ENCODE measurements at regions not wholly inside any gene's neighbourhood (a gene's known extent, or its start where the extent isn't known, plus 50 kb on each side); places are given as distances from the start of the nearest gene placed in this dataset.

GRCh38 chr9:99718631-99719030 is 103.1 kb upstream of the NR4A3 start:
- DNase-seq (ENCODE audit: insufficient read length, low spot score) (no peak), FAIRE-seq (no peak)
- TF ChIP-seq POU2F2 (IDR thresholded peaks at IDR 0.05; ENCODE audit: low read depth, low read length) (no peak), SPI1 (IDR thresholded peaks at IDR 0.05; ENCODE audit: low read depth, low read length) (no peak), POLR2AphosphoS5 (IDR thresholded peaks at IDR 0.05; ENCODE audit: low read depth, low read length) (no peak), TAF1 (IDR thresholded peaks at IDR 0.05; ENCODE audit: low read depth, low read length) (no peak), POLR2A (IDR thresholded peaks at IDR 0.05; ENCODE audit: low read depth, low read length) (no peak), PAX5 (IDR thresholded peaks at IDR 0.05; ENCODE audit: insufficient read depth, low read length, severe bottlenecking) (no peak)

- FAIRE-seq (peak; percentile 91), DNase-seq (ENCODE audit: insufficient read length, low spot score) (no peak)
- TF ChIP-seq SPI1 (IDR thresholded peaks at IDR 0.05; ENCODE audit: low read depth, low read length) (peak; percentile 86), TAF1 (IDR thresholded peaks at IDR 0.05; ENCODE audit: low read depth, low read length) (no peak)
These were observed 101.1 kb upstream of the NR4A3 start for GRCh38 chr9:99720455-99721050.

GRCh38 chr9:99721898-99722297 is 99.8 kb upstream of the NR4A3 start:
- no peak for DNase-seq (ENCODE audit: insufficient read length, low spot score)
- TF ChIP-seq POU2F2 (IDR thresholded peaks at IDR 0.05; ENCODE audit: low read depth, low read length) (no peak), POLR2A (IDR thresholded peaks at IDR 0.05; ENCODE audit: low read depth, low read length) (no peak), PAX5 (IDR thresholded peaks at IDR 0.05; ENCODE audit: insufficient read depth, low read length, severe bottlenecking) (no peak), SPI1 (IDR thresholded peaks at IDR 0.05; ENCODE audit: low read depth, low read length) (no peak), POLR2AphosphoS5 (IDR thresholded peaks at IDR 0.05; ENCODE audit: low read depth, low read length) (no peak), TAF1 (IDR thresholded peaks at IDR 0.05; ENCODE audit: low read depth, low read length) (no peak)
- FAIRE-seq: no peak

- FAIRE-seq (no peak), DNase-seq (ENCODE audit: insufficient read length, low spot score) (no peak)
- no peak for TF ChIP-seq POLR2AphosphoS5 (IDR thresholded peaks at IDR 0.05; ENCODE audit: low read depth, low read length)
- TF ChIP-seq TAF1 (IDR thresholded peaks at IDR 0.05; ENCODE audit: low read depth, low read length): no peak
- no peak for TF ChIP-seq SPI1 (IDR thresholded peaks at IDR 0.05; ENCODE audit: low read depth, low read length)
- no peak for TF ChIP-seq PAX5 (IDR thresholded peaks at IDR 0.05; ENCODE audit: insufficient read depth, low read length, severe bottlenecking)
- no peak for TF ChIP-seq POLR2A (IDR thresholded peaks at IDR 0.05; ENCODE audit: low read depth, low read length)
- no peak for TF ChIP-seq POU2F2 (IDR thresholded peaks at IDR 0.05; ENCODE audit: low read depth, low read length)
These were observed 98.8 kb upstream of the NR4A3 start for GRCh38 chr9:99722877-99723276.

GRCh38 chr9:99724640-99725039 is 97.0 kb upstream of the NR4A3 start:
- TF ChIP-seq SPI1 (IDR thresholded peaks at IDR 0.05; ENCODE audit: low read depth, low read length) (no peak), POLR2AphosphoS5 (IDR thresholded peaks at IDR 0.05; ENCODE audit: low read depth, low read length) (no peak), POU2F2 (IDR thresholded peaks at IDR 0.05; ENCODE audit: low read depth, low read length) (no peak), TAF1 (IDR thresholded peaks at IDR 0.05; ENCODE audit: low read depth, low read length) (no peak), POLR2A (IDR thresholded peaks at IDR 0.05; ENCODE audit: low read depth, low read length) (no peak), PAX5 (IDR thresholded peaks at IDR 0.05; ENCODE audit: insufficient read depth, low read length, severe bottlenecking) (no peak)
- DNase-seq (ENCODE audit: insufficient read length, low spot score): no peak
- no peak for FAIRE-seq

- TF ChIP-seq PAX5 (IDR thresholded peaks at IDR 0.05; ENCODE audit: insufficient read depth, low read length, severe bottlenecking): no peak
- TF ChIP-seq TAF1 (IDR thresholded peaks at IDR 0.05; ENCODE audit: low read depth, low read length): no peak
- no peak for TF ChIP-seq POLR2AphosphoS5 (IDR thresholded peaks at IDR 0.05; ENCODE audit: low read depth, low read length)
- TF ChIP-seq POLR2A (IDR thresholded peaks at IDR 0.05; ENCODE audit: low read depth, low read length): no peak
- TF ChIP-seq POU2F2 (IDR thresholded peaks at IDR 0.05; ENCODE audit: low read depth, low read length): no peak
- TF ChIP-seq SPI1 (IDR thresholded peaks at IDR 0.05; ENCODE audit: low read depth, low read length): no peak
- DNase-seq (ENCODE audit: insufficient read length, low spot score) (no peak), FAIRE-seq (no peak)
These were observed 95.8 kb upstream of the NR4A3 start for GRCh38 chr9:99725852-99726251.

- DNase-seq (ENCODE audit: insufficient read length, low spot score): no peak
- FAIRE-seq: no peak
These were observed 94.9 kb upstream of the NR4A3 start for GRCh38 chr9:99726758-99727157.

GRCh38 chr9:99730062-99730461 is 91.6 kb upstream of the NR4A3 start:
- DNase-seq (ENCODE audit: insufficient read length, low spot score) (no peak), FAIRE-seq (no peak)
- TF ChIP-seq TAF1 (IDR thresholded peaks at IDR 0.05; ENCODE audit: low read depth, low read length): no peak
- TF ChIP-seq POLR2A (IDR thresholded peaks at IDR 0.05; ENCODE audit: low read depth, low read length): no peak
- no peak for TF ChIP-seq POU2F2 (IDR thresholded peaks at IDR 0.05; ENCODE audit: low read depth, low read length)
- no peak for TF ChIP-seq POLR2AphosphoS5 (IDR thresholded peaks at IDR 0.05; ENCODE audit: low read depth, low read length)
- TF ChIP-seq SPI1 (IDR thresholded peaks at IDR 0.05; ENCODE audit: low read depth, low read length): no peak
- TF ChIP-seq PAX5 (IDR thresholded peaks at IDR 0.05; ENCODE audit: insufficient read depth, low read length, severe bottlenecking): no peak

More at GRCh38 chr9:99726758-99727157, 94.9 kb upstream of the NR4A3 start:
- TF ChIP-seq POLR2A (IDR thresholded peaks at IDR 0.05; ENCODE audit: low read depth, low read length): no peak
- TF ChIP-seq SPI1 (IDR thresholded peaks at IDR 0.05; ENCODE audit: low read depth, low read length): no peak
- TF ChIP-seq PAX5 (IDR thresholded peaks at IDR 0.05; ENCODE audit: insufficient read depth, low read length, severe bottlenecking): no peak
- no peak for TF ChIP-seq POU2F2 (IDR thresholded peaks at IDR 0.05; ENCODE audit: low read depth, low read length)
- no peak for TF ChIP-seq POLR2AphosphoS5 (IDR thresholded peaks at IDR 0.05; ENCODE audit: low read depth, low read length)
- no peak for TF ChIP-seq TAF1 (IDR thresholded peaks at IDR 0.05; ENCODE audit: low read depth, low read length)

GRCh38 chr9:99731950-99732349 is 89.7 kb upstream of the NR4A3 start:
- FAIRE-seq (no peak), DNase-seq (ENCODE audit: insufficient read length, low spot score) (no peak)
- TF ChIP-seq POLR2A (IDR thresholded peaks at IDR 0.05; ENCODE audit: low read depth, low read length) (no peak), POLR2AphosphoS5 (IDR thresholded peaks at IDR 0.05; ENCODE audit: low read depth, low read length) (no peak), TAF1 (IDR thresholded peaks at IDR 0.05; ENCODE audit: low read depth, low read length) (no peak), PAX5 (IDR thresholded peaks at IDR 0.05; ENCODE audit: insufficient read depth, low read length, severe bottlenecking) (no peak), POU2F2 (IDR thresholded peaks at IDR 0.05; ENCODE audit: low read depth, low read length) (no peak), SPI1 (IDR thresholded peaks at IDR 0.05; ENCODE audit: low read depth, low read length) (no peak)

- TF ChIP-seq PAX5 (IDR thresholded peaks at IDR 0.05; ENCODE audit: insufficient read depth, low read length, severe bottlenecking): no peak
- peak; percentile 5 for FAIRE-seq
- DNase-seq (ENCODE audit: insufficient read length, low spot score): no peak
These were observed 89.0 kb upstream of the NR4A3 start for GRCh38 chr9:99732715-99733114.

Measured in GM12891 (cell line).